ENCODE measurements at regions not wholly inside any gene's neighbourhood (a gene's known extent, or its start where the extent isn't known, plus 50 kb on each side); places are given as distances from the start of the nearest gene placed in this dataset.

DNA sequence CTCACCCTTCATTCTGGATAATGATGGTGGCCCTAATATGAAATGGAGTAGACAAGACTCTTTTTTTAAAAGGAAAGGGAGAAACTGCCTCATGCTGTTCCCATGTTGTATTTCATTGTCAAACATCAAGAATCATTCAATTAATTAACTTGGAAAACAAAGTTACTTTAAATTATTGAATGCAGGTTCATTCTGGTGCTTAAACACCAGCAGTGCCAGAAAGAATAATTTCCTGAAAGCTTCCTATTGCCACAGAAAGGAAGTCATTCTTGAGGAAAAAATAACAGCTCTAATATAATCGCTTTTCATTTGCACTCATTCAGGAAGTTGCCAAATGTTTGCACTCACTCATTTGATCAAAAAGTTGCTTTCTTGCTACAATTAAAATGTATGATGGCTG, 497.1 kb upstream of the CDH11 start:
- H3K4me3 ChIP-seq (ENCODE audit: low read length in 2 of 2), result no peak overlapping the region
- no peaks in the 10 kb centered on the region for H3K9me3 ChIP-seq (ENCODE audit: control insufficient read depth in 2 of 2, insufficient read depth in 1 of 2, low read length in 1 of 2)
- no peaks in the 10 kb centered on the region for H3K27me3 ChIP-seq (ENCODE audit: control insufficient read depth in 2 of 2, insufficient read depth in 1 of 2, low read length in 1 of 2)
- 17% methylated on average over 1 of the region's 1 CpG for WGBS
- DNase-seq (ENCODE audit: low read depth in 6 of 9, low spot score in 9 of 9), result no peak
- H3K36me3 ChIP-seq (ENCODE audit: control insufficient read depth in 2 of 2, insufficient read depth in 2 of 2, low read length in 1 of 2), result no peaks in the 10 kb centered on the region
- H3K27ac ChIP-seq (ENCODE audit: low read depth in 1 of 2, low read length in 1 of 2), result no peak overlapping the region
- H3K4me1 ChIP-seq (ENCODE audit: control insufficient read depth in 2 of 2, insufficient read depth in 2 of 2, low read length in 2 of 2), result peaks cover 0 to 4% of the 10 kb centered on the region in 2 donors

DNA sequence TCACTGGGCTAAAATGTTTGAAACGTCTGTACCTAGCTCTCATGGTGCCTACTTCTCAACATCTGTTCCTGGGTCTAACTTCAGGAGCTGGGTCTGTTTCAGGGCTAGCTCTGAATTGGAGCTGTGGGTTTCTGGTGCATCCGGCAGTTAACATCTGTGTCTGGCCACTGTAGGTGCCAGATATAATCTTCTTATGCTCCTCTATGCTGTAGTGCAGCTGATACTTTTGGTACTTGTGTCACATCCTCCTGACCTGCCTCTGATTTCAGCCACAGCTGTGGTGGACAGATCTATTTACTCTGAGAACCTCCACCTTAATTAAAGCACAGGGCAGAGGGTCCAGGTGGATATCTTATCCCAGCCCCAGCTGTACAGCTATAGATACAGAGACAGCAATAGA, 496.5 kb upstream of the CDH11 start:
- Histone ChIP-seq H3K4me1 (ENCODE audit: control insufficient read depth in 2 of 2, insufficient read depth in 2 of 2, low read length in 2 of 2) (peaks cover 0 to 4% of the 10 kb centered on the region in 2 donors), H3K36me3 (ENCODE audit: control insufficient read depth in 2 of 2, insufficient read depth in 2 of 2, low read length in 1 of 2) (no peaks in the 10 kb centered on the region), H3K27ac (ENCODE audit: low read depth in 1 of 2, low read length in 1 of 2) (no peak overlapping the region), H3K4me3 (ENCODE audit: low read length in 2 of 2) (no peak overlapping the region), H3K27me3 (ENCODE audit: control insufficient read depth in 2 of 2, insufficient read depth in 1 of 2, low read length in 1 of 2) (no peaks in the 10 kb centered on the region), H3K9me3 (ENCODE audit: control insufficient read depth in 2 of 2, insufficient read depth in 1 of 2, low read length in 1 of 2) (no peaks in the 10 kb centered on the region)
- DNase-seq (ENCODE audit: low read depth in 6 of 9, low spot score in 9 of 9), result peak in 3 of 9 donors; percentile 1 to 43 (median 18)
- 23% methylated on average over 2 of the region's 2 CpGs for WGBS

DNA sequence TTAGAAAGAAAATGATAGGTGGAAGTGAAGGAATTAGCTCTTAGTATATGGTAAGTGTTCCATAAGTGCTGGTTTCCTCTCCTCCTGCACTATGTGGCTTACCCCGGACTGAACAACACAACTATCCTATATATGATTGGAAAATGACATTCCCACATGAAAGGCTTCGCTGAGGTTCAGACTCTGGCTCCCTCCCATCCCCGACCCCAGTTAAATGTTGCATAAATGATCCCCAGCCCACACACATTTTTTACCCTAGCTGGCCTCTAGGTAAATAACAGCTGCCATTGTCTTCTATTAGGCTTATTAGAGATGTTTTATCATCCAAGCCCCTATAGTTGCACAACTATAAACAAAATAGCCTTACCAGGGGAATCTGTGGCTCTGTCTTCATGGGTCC, 495.6 kb upstream of the CDH11 start:
- Histone ChIP-seq H3K4me3 (ENCODE audit: low read length in 2 of 2) (no peak overlapping the region), H3K27me3 (ENCODE audit: control insufficient read depth in 2 of 2, insufficient read depth in 1 of 2, low read length in 1 of 2) (no peaks in the 10 kb centered on the region), H3K36me3 (ENCODE audit: control insufficient read depth in 2 of 2, insufficient read depth in 2 of 2, low read length in 1 of 2) (no peaks in the 10 kb centered on the region), H3K9me3 (ENCODE audit: control insufficient read depth in 2 of 2, insufficient read depth in 1 of 2, low read length in 1 of 2) (no peaks in the 10 kb centered on the region), H3K27ac (ENCODE audit: low read depth in 1 of 2, low read length in 1 of 2) (no peak overlapping the region), H3K4me1 (ENCODE audit: control insufficient read depth in 2 of 2, insufficient read depth in 2 of 2, low read length in 2 of 2) (peaks cover 0 to 4% of the 10 kb centered on the region in 2 donors)
- no peak for DNase-seq (ENCODE audit: low read depth in 6 of 9, low spot score in 9 of 9)
- 76% methylated on average over 3 of the region's 3 CpGs for WGBS

DNA sequence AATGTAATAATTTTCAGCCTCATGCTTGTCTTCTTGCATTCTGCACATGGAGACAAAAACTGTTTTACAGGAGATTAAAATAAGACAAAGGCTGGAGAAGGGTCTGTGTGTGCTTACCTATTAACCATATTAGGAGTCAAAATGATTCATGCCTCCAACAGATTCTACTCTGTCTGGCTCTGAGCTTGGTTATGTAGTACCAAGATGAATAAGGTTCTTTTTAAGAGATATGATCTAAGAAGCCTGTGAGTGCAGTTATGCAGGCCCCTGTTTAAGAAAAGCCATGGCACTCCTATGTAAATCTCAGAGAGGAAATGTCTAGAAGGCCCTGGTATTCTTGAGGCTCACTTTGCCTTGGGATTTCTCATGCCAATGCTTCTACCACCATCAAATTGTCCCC, 486.6 kb upstream of the CDH11 start:
- H3K9me3 ChIP-seq (ENCODE audit: control insufficient read depth in 2 of 2, insufficient read depth in 1 of 2, low read length in 1 of 2), result no peaks in the 10 kb centered on the region
- DNase-seq (ENCODE audit: low read depth in 6 of 9, low spot score in 9 of 9), result no peak
- no peaks in the 10 kb centered on the region for H3K36me3 ChIP-seq (ENCODE audit: control insufficient read depth in 2 of 2, insufficient read depth in 2 of 2, low read length in 1 of 2)
- H3K27me3 ChIP-seq (ENCODE audit: control insufficient read depth in 2 of 2, insufficient read depth in 1 of 2, low read length in 1 of 2), result no peaks in the 10 kb centered on the region
- H3K27ac ChIP-seq (ENCODE audit: low read depth in 1 of 2, low read length in 1 of 2), result no peak overlapping the region
- no peak overlapping the region for H3K4me3 ChIP-seq (ENCODE audit: low read length in 2 of 2)
- no peaks in the 10 kb centered on the region for H3K4me1 ChIP-seq (ENCODE audit: control insufficient read depth in 2 of 2, insufficient read depth in 2 of 2, low read length in 2 of 2)

DNA sequence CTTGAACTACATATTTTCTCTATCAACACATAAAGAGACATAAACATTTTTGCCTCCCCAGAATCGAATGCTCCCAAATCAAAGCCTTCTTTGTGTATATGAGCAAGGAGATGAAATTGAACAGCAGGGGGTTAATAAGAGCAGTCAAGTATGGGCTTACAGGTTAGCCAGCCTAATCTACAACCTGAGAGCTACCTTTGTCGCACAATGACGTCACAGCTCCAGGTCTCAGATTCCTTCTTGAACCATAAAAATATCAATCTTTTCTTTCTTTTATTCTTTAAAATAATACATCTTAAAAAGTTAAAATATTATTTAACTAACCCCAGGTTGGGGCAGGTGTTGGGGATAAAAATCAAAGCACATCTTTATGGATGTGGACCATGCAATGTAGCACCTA, 482.9 kb upstream of the CDH11 start:
- no peak for DNase-seq (ENCODE audit: low read depth in 6 of 9, low spot score in 9 of 9)
- Histone ChIP-seq H3K4me1 (ENCODE audit: control insufficient read depth in 2 of 2, insufficient read depth in 2 of 2, low read length in 2 of 2) (no peaks in the 10 kb centered on the region), H3K9me3 (ENCODE audit: control insufficient read depth in 2 of 2, insufficient read depth in 1 of 2, low read length in 1 of 2) (no peaks in the 10 kb centered on the region), H3K27me3 (ENCODE audit: control insufficient read depth in 2 of 2, insufficient read depth in 1 of 2, low read length in 1 of 2) (no peaks in the 10 kb centered on the region), H3K36me3 (ENCODE audit: control insufficient read depth in 2 of 2, insufficient read depth in 2 of 2, low read length in 1 of 2) (no peaks in the 10 kb centered on the region), H3K27ac (ENCODE audit: low read depth in 1 of 2, low read length in 1 of 2) (no peak overlapping the region), H3K4me3 (ENCODE audit: low read length in 2 of 2) (no peak overlapping the region)
- 95% methylated on average over 3 of the region's 3 CpGs for WGBS

DNA sequence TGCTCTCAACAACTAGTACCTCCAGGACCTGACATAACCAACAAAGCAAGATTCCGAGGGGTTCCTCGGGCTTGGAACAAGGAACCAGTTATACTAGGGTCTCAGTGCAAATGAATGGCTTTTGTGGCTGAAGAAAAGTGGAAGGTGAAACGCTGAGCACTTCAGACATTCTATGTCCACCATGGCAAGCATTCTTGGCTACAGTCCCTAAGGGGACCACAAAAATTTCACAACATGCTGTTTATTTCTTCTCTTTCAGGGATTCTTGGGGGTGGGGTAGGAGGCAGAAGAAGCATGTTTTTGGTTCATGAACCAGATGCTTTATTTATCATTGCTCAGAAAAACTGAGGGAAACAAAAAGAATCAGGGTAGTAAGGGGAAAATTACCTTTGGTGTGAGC, 479.9 kb upstream of the CDH11 start:
- Histone ChIP-seq H3K27ac (ENCODE audit: low read depth in 1 of 2, low read length in 1 of 2) (no peak overlapping the region), H3K36me3 (ENCODE audit: control insufficient read depth in 2 of 2, insufficient read depth in 2 of 2, low read length in 1 of 2) (no peaks in the 10 kb centered on the region), H3K27me3 (ENCODE audit: control insufficient read depth in 2 of 2, insufficient read depth in 1 of 2, low read length in 1 of 2) (no peaks in the 10 kb centered on the region), H3K9me3 (ENCODE audit: control insufficient read depth in 2 of 2, insufficient read depth in 1 of 2, low read length in 1 of 2) (no peaks in the 10 kb centered on the region), H3K4me1 (ENCODE audit: control insufficient read depth in 2 of 2, insufficient read depth in 2 of 2, low read length in 2 of 2) (no peaks in the 10 kb centered on the region), H3K4me3 (ENCODE audit: low read length in 2 of 2) (no peak overlapping the region)
- no peak for DNase-seq (ENCODE audit: low read depth in 6 of 9, low spot score in 9 of 9)
- WGBS, result 93% methylated on average over 3 of the region's 3 CpGs

DNA sequence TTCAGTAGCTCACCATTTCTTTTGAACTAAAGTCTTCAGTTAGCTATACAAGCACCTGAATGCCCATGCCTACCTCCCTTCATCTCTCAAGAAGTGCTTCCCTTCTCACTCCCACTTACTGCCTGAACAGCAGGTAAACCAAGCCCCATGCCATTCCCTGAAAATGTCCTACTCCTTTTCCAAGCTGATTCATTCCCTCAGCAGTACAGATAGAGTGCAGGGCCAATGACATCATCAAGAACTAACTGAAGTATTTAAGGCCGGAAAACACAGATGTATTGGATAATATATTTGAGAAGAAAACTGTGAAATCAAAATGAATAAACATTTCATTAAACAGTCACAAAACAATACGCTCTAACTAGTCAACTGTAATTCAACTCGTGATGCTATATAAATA, 478.8 kb upstream of the CDH11 start:
- no peak for DNase-seq (ENCODE audit: low read depth in 6 of 9, low spot score in 9 of 9)
- no peaks in the 10 kb centered on the region for H3K4me1 ChIP-seq (ENCODE audit: control insufficient read depth in 2 of 2, insufficient read depth in 2 of 2, low read length in 2 of 2)
- H3K9me3 ChIP-seq (ENCODE audit: control insufficient read depth in 2 of 2, insufficient read depth in 1 of 2, low read length in 1 of 2), result no peaks in the 10 kb centered on the region
- H3K27me3 ChIP-seq (ENCODE audit: control insufficient read depth in 2 of 2, insufficient read depth in 1 of 2, low read length in 1 of 2), result no peaks in the 10 kb centered on the region
- no peak overlapping the region for H3K27ac ChIP-seq (ENCODE audit: low read depth in 1 of 2, low read length in 1 of 2)
- no peaks in the 10 kb centered on the region for H3K36me3 ChIP-seq (ENCODE audit: control insufficient read depth in 2 of 2, insufficient read depth in 2 of 2, low read length in 1 of 2)
- H3K4me3 ChIP-seq (ENCODE audit: low read length in 2 of 2), result no peak overlapping the region
- WGBS, result 96% methylated on average over 3 of the region's 3 CpGs

DNA sequence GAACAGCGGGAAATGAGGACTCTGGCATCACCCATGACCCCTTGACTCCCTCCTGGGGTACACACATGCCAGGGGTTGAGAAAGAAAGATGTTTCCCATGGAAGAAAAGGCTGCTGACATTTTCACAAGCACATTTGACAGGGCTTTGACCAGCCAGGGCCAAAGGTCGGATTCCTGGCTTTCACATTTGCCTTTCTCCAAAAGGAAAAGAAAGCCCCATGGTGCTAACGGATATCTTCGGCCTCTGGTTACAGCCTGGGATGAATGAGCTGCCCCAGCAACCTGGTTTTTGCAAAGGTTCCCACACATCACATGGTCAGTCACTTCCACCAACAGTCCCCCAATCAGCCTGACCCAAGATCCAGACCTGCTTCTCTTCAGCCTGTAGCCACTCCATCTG, 478.2 kb upstream of the CDH11 start:
- DNase-seq (ENCODE audit: low read depth in 6 of 9, low spot score in 9 of 9), result no peak
- Histone ChIP-seq H3K9me3 (ENCODE audit: control insufficient read depth in 2 of 2, insufficient read depth in 1 of 2, low read length in 1 of 2) (no peaks in the 10 kb centered on the region), H3K36me3 (ENCODE audit: control insufficient read depth in 2 of 2, insufficient read depth in 2 of 2, low read length in 1 of 2) (no peaks in the 10 kb centered on the region), H3K27ac (ENCODE audit: low read depth in 1 of 2, low read length in 1 of 2) (no peak overlapping the region), H3K4me1 (ENCODE audit: control insufficient read depth in 2 of 2, insufficient read depth in 2 of 2, low read length in 2 of 2) (no peaks in the 10 kb centered on the region), H3K4me3 (ENCODE audit: low read length in 2 of 2) (no peak overlapping the region), H3K27me3 (ENCODE audit: control insufficient read depth in 2 of 2, insufficient read depth in 1 of 2, low read length in 1 of 2) (no peaks in the 10 kb centered on the region)
- 80% methylated on average over 4 of the region's 4 CpGs for WGBS

DNA sequence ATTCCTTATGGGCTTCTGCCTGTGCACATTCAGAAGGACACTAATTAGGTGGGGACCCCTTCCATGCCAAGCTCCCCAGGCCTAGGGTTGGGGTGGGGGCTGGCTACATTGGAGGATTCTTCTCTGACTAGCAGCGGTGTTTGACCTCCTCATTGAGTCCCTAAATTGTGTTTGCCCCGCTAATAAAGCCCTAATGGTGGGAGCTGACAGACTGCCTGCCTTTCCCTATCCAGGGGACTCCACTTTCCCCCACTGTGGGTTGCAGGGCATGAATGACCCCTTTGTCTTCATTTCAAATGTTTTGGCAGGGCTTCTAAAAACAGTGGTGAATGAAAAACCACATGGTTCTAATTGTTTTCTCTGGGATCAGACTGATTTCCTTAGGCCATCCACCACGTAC, 476.8 kb upstream of the CDH11 start:
- no peak for DNase-seq (ENCODE audit: low read depth in 6 of 9, low spot score in 9 of 9)
- H3K4me1 ChIP-seq (ENCODE audit: control insufficient read depth in 2 of 2, insufficient read depth in 2 of 2, low read length in 2 of 2), result no peaks in the 10 kb centered on the region
- H3K4me3 ChIP-seq (ENCODE audit: low read length in 2 of 2), result no peak overlapping the region
- H3K27me3 ChIP-seq (ENCODE audit: control insufficient read depth in 2 of 2, insufficient read depth in 1 of 2, low read length in 1 of 2), result no peaks in the 10 kb centered on the region
- H3K9me3 ChIP-seq (ENCODE audit: control insufficient read depth in 2 of 2, insufficient read depth in 1 of 2, low read length in 1 of 2), result no peaks in the 10 kb centered on the region
- H3K27ac ChIP-seq (ENCODE audit: low read depth in 1 of 2, low read length in 1 of 2), result no peak overlapping the region
- H3K36me3 ChIP-seq (ENCODE audit: control insufficient read depth in 2 of 2, insufficient read depth in 2 of 2, low read length in 1 of 2), result no peaks in the 10 kb centered on the region
- WGBS, result 95% methylated on average over 3 of the region's 3 CpGs

DNA sequence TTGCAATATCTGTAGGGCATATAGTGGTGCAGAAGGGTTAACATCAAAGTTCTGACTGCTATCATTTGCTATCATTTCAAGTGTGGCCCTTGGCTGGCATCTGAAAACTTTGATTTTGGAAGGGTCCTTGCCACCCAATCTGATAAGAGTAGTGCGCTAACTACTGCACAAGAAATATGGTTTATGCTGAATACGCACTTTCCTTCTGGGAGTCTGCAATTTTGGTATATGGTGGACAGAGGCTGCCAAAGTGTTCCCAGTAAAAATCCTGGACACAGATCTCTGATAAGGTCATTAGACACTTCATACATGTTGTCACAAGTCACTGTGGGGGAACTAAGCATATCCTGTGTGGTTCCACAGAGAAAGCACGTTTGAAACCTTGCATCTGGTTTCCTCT, 461.6 kb upstream of the CDH11 start:
- Histone ChIP-seq H3K4me1 (ENCODE audit: control insufficient read depth in 2 of 2, insufficient read depth in 2 of 2, low read length in 2 of 2) (no peaks in the 10 kb centered on the region), H3K4me3 (ENCODE audit: low read length in 2 of 2) (no peak overlapping the region), H3K36me3 (ENCODE audit: control insufficient read depth in 2 of 2, insufficient read depth in 2 of 2, low read length in 1 of 2) (no peaks in the 10 kb centered on the region), H3K9me3 (ENCODE audit: control insufficient read depth in 2 of 2, insufficient read depth in 1 of 2, low read length in 1 of 2) (no peaks in the 10 kb centered on the region), H3K27me3 (ENCODE audit: control insufficient read depth in 2 of 2, insufficient read depth in 1 of 2, low read length in 1 of 2) (no peaks in the 10 kb centered on the region), H3K27ac (ENCODE audit: low read depth in 1 of 2, low read length in 1 of 2) (no peak overlapping the region)
- no peak for DNase-seq (ENCODE audit: low read depth in 6 of 9, low spot score in 9 of 9)
- WGBS, result 66% methylated on average over 3 of the region's 3 CpGs
